ENCODE measurements at regions not wholly inside any gene's neighbourhood (a gene's known extent, or its start where the extent isn't known, plus 50 kb on each side); places are given as distances from the start of the nearest gene placed in this dataset.

- Histone ChIP-seq H3F3A (replicated peaks; ENCODE audit: insufficient read depth) (no peaks in the 10 kb centered on the region), H3K9ac (no peak overlapping the region), H3K27me3 (ENCODE audit: insufficient read depth) (no peaks in the 10 kb centered on the region), H4K20me1 (ENCODE audit: insufficient read depth) (no peaks in the 10 kb centered on the region), H2AFZ (ENCODE audit: low read depth) (no peak overlapping the region), H3K79me2 (ENCODE audit: insufficient read depth) (no peaks in the 10 kb centered on the region), H3K9me3 (no peaks in the 10 kb centered on the region), H3K36me3 (replicated peaks in 1 of 2; ENCODE audit: control insufficient read depth in 1 of 2, insufficient read depth in 2 of 2, low read length in 1 of 2) (no peaks in the 10 kb centered on the region), H3K9me2 (no peaks in the 10 kb centered on the region), H3K4me1 (ENCODE audit: control insufficient read depth in 1 of 2, insufficient read depth in 2 of 2, low read depth in 1 of 2, low read length in 1 of 2) (no peaks in the 10 kb centered on the region), H3K4me3 (ENCODE audit: low read depth in 2 of 2, low read length in 1 of 2) (no peak overlapping the region), H3K27ac (ENCODE audit: low read depth in 2 of 2, low read length in 1 of 2) (no peak overlapping the region), H3K4me2 (no peak overlapping the region)
- ChIA-PET POLR2A (no interaction called here), CTCF (no interaction called here)
- no peak for DNase-seq
- no peak for TF ChIP-seq RFX5 (IDR thresholded peaks at IDR 0.05; ENCODE audit: low read length)
- no peak for TF ChIP-seq EZH2phosphoT487 (IDR thresholded peaks at IDR 0.05; ENCODE audit: borderline replicate concordance, low read depth)
- TF ChIP-seq GATA2 (CRISPR knock-in tag; IDR thresholded peaks at IDR 0.05) = no peak
- no peak for TF ChIP-seq CHD2 (IDR thresholded peaks at IDR 0.05; ENCODE audit: low read length, partially characterized antibody)
- TF ChIP-seq, protein P1, sequence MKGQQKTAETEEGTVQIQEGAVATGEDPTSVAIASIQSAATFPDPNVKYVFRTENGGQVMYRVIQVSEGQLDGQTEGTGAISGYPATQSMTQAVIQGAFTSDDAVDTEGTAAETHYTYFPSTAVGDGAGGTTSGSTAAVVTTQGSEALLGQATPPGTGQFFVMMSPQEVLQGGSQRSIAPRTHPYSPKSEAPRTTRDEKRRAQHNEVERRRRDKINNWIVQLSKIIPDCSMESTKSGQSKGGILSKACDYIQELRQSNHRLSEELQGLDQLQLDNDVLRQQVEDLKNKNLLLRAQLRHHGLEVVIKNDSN (IDR thresholded peaks at IDR 0.05; ENCODE audit: borderline replicate concordance, low read depth) = no peak
- no peak for TF ChIP-seq MXI1 (IDR thresholded peaks at IDR 0.05; ENCODE audit: low read depth, low read length)
- 14% methylated on average over 3 of the region's 3 CpGs for WGBS (ENCODE audit: low lambda C conversion rate)
Observed at GRCh38 chr2:198811198-198811597, 646.5 kb downstream of the SATB2 start.

GRCh38 chr2:198809976-198810375, 647.8 kb downstream of the SATB2 start:
- no peaks in the 10 kb centered on the region for H3K79me2 ChIP-seq (ENCODE audit: insufficient read depth)
- H4K20me1 ChIP-seq (ENCODE audit: insufficient read depth) = no peaks in the 10 kb centered on the region
- H3K9ac ChIP-seq = no peak overlapping the region
- no peaks in the 10 kb centered on the region for H3K4me1 ChIP-seq (ENCODE audit: control insufficient read depth in 1 of 2, insufficient read depth in 2 of 2, low read depth in 1 of 2, low read length in 1 of 2)
- 28% methylated on average over 3 of the region's 3 CpGs for WGBS (ENCODE audit: low lambda C conversion rate)
- ChIA-PET POLR2A (no interaction called here), CTCF (interaction anchor here (0.6 kb wide), 1 partner anchor 166 kb away, joined by 3 read pairs; no protein-coding TSS in a partner anchor)
- no peak overlapping the region for H2AFZ ChIP-seq (ENCODE audit: low read depth)
- H3K4me3 ChIP-seq (ENCODE audit: low read depth in 2 of 2, low read length in 1 of 2) = no peak overlapping the region
- no peak overlapping the region for H3K4me2 ChIP-seq
- no peaks in the 10 kb centered on the region for H3F3A ChIP-seq (replicated peaks; ENCODE audit: insufficient read depth)
- no peak for TF ChIP-seq YY1 (IDR thresholded peaks at IDR 0.05; ENCODE audit: low read depth)
- TF ChIP-seq ZBTB33 (IDR thresholded peaks at IDR 0.05; ENCODE audit: borderline replicate concordance, low read depth) = no peak
- TF ChIP-seq MAX (IDR thresholded peaks at IDR 0.05; ENCODE audit: low read depth) = no peak
- no peak for TF ChIP-seq MEF2A (IDR thresholded peaks at IDR 0.05; ENCODE audit: borderline replicate concordance, low read depth)
- TF ChIP-seq, protein P2, sequence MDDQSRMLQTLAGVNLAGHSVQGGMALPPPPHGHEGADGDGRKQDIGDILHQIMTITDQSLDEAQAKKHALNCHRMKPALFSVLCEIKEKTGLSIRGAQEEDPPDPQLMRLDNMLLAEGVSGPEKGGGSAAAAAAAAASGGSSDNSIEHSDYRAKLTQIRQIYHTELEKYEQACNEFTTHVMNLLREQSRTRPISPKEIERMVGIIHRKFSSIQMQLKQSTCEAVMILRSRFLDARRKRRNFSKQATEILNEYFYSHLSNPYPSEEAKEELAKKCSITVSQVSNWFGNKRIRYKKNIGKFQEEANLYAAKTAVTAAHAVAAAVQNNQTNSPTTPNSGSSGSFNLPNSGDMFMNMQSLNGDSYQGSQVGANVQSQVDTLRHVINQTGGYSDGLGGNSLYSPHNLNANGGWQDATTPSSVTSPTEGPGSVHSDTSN (IDR thresholded peaks at IDR 0.05) = no peak
- no peak for TF ChIP-seq FOXJ3 (CRISPR knock-in tag; IDR thresholded peaks at IDR 0.05)
- no peak for TF ChIP-seq ELF1 (IDR thresholded peaks at IDR 0.05)
- TF ChIP-seq RXRA (IDR thresholded peaks at IDR 0.05; ENCODE audit: borderline replicate concordance, low read depth) = no peak
- TF ChIP-seq, protein P3, sequence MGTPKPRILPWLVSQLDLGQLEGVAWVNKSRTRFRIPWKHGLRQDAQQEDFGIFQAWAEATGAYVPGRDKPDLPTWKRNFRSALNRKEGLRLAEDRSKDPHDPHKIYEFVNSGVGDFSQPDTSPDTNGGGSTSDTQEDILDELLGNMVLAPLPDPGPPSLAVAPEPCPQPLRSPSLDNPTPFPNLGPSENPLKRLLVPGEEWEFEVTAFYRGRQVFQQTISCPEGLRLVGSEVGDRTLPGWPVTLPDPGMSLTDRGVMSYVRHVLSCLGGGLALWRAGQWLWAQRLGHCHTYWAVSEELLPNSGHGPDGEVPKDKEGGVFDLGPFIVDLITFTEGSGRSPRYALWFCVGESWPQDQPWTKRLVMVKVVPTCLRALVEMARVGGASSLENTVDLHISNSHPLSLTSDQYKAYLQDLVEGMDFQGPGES (IDR thresholded peaks at IDR 0.05; ENCODE audit: low read depth, low read length) = no peak
- no peak for TF ChIP-seq TEAD4 (IDR thresholded peaks at IDR 0.05; ENCODE audit: borderline replicate concordance, insufficient read depth)
- no peak for TF ChIP-seq SIN3A (IDR thresholded peaks at IDR 0.05; ENCODE audit: borderline replicate concordance, low read depth, low read length)
- TF ChIP-seq TAF1 (IDR thresholded peaks at IDR 0.05; ENCODE audit: borderline replicate concordance, low read depth, low read length) = no peak
- TF ChIP-seq TCF12 (IDR thresholded peaks at IDR 0.05) = no peak
- no peak for TF ChIP-seq CHD2 (IDR thresholded peaks at IDR 0.05; ENCODE audit: low read length, partially characterized antibody)
- H3K9me3 ChIP-seq = no peaks in the 10 kb centered on the region
- no peak overlapping the region for H3K27ac ChIP-seq (ENCODE audit: low read depth in 2 of 2, low read length in 1 of 2)
- no peaks in the 10 kb centered on the region for H3K36me3 ChIP-seq (replicated peaks in 1 of 2; ENCODE audit: control insufficient read depth in 1 of 2, insufficient read depth in 2 of 2, low read length in 1 of 2)
- no peaks in the 10 kb centered on the region for H3K27me3 ChIP-seq (ENCODE audit: insufficient read depth)
- H3K9me2 ChIP-seq = no peaks in the 10 kb centered on the region
- DNase-seq = no peak
